GM23338 (cell line): ENCODE measurements at regions not wholly inside any gene's neighbourhood (a gene's known extent, or its start where the extent isn't known, plus 50 kb on each side); places are given as distances from the start of the nearest gene placed in this dataset.

Source experiments
- ATAC-seq: fragments of 200-7000 bp; cut with Tn5 transposase; 3 replicates; pipeline ENCODE4 v1.9.1; 2020
- DNase-seq: peaks from one replicate; pipeline ENCODE4 v3.0.0-alpha.2; 2015; ENCODE audit warnings: low spot score
- H2AFZ ChIP-seq: fragments of 200-600 bp; sonication (generic); 2 replicates; pipeline ENCODE4 v1.8.0; 2016; ENCODE audit warnings: antibody characterized with exemption, mild to moderate bottlenecking, moderate library complexity
- H3F3A ChIP-seq: fragments of 200-600 bp; sonication (generic); replicated peaks from 2 replicates; pipeline ENCODE4 v1.8.0; 2017; ENCODE audit warnings: antibody characterized with exemption, mixed run types, low read depth
- H3K27ac ChIP-seq: fragments of 200-600 bp; sonication (generic); 2 replicates; pipeline ENCODE4 v1.6.1; 2016; ENCODE audit warnings: low read depth
- H3K27me3 ChIP-seq: fragments of 200-600 bp; sonication (generic); 2 replicates; pipeline ENCODE4 v1.8.0; 2016; ENCODE audit warnings: mild to moderate bottlenecking, mixed run types, moderate library complexity; ENCODE audit not compliant: insufficient read depth
- H3K36me3 ChIP-seq: fragments of 200-600 bp; sonication (generic); 2 replicates; pipeline ENCODE4 v1.8.0; 2016; ENCODE audit warnings: mild to moderate bottlenecking; ENCODE audit not compliant: insufficient read depth
- H3K4me1 ChIP-seq: fragments of 200-600 bp; sonication (generic); 2 replicates; pipeline ENCODE4 v1.8.0; 2016; ENCODE audit warnings: mild to moderate bottlenecking, moderate library complexity; ENCODE audit not compliant: insufficient read depth
- H3K4me2 ChIP-seq: fragments of 200-600 bp; sonication (generic); 2 replicates; pipeline ENCODE4 v1.7.1; 2017; ENCODE audit warnings: mixed run types
- H3K4me3 ChIP-seq: fragments of 200-600 bp; sonication (generic); 2 replicates; pipeline ENCODE4 v1.6.1; 2016; ENCODE audit warnings: mixed run types
- H3K79me2 ChIP-seq: fragments of 200-600 bp; sonication (generic); replicated peaks from 2 replicates; pipeline ENCODE4 v1.8.0; 2017; ENCODE audit warnings: mild to moderate bottlenecking; ENCODE audit not compliant: insufficient read depth
- H3K9me2 ChIP-seq: fragments of 200-600 bp; sonication (generic); 2 replicates; pipeline ENCODE4 v1.8.0; 2017; ENCODE audit not compliant: insufficient read depth
- H4K20me1 ChIP-seq: fragments of 200-600 bp; sonication (generic); replicated peaks from 2 replicates; pipeline ENCODE4 v1.8.0; 2017; ENCODE audit warnings: mild to moderate bottlenecking; ENCODE audit not compliant: insufficient read depth
- H3K27ac Mint-ChIP-seq: 2 replicates; pipeline ENCODE4 v1.8.0; 2020; ENCODE audit warnings: inconsistent platforms, mild to moderate bottlenecking, moderate library complexity, mixed read lengths
- H3K27me3 Mint-ChIP-seq: 3 replicates; pipeline ENCODE4 v1.8.0; 2022; ENCODE audit warnings: low read depth, mild to moderate bottlenecking, moderate library complexity, mixed read lengths, inconsistent platforms; ENCODE audit not compliant: insufficient read depth, poor library complexity
- H3K36me3 Mint-ChIP-seq: 3 replicates; pipeline ENCODE4 v1.8.0; 2021; ENCODE audit warnings: low read depth, mild to moderate bottlenecking, inconsistent platforms, moderate library complexity, mixed read lengths
- H3K4me1 Mint-ChIP-seq: 3 replicates; pipeline ENCODE4 v1.8.0; 2020; ENCODE audit warnings: mild to moderate bottlenecking, inconsistent platforms, mixed read lengths
- H3K4me3 Mint-ChIP-seq: 3 replicates; pipeline ENCODE4 v1.8.0; 2021; ENCODE audit warnings: moderate library complexity, mild to moderate bottlenecking, inconsistent platforms, mixed read lengths
- H3K9me3 Mint-ChIP-seq: 3 replicates; pipeline ENCODE4 v1.8.0; 2020; ENCODE audit warnings: moderate library complexity, mild to moderate bottlenecking, inconsistent platforms, mixed read lengths
- EZH2 ChIP-seq: fragments of 200-600 bp; sonication (generic); IDR thresholded peaks from one replicate; pipeline ENCODE4 v1.8.0; 2017; ENCODE audit warnings: antibody characterized with exemption, mild to moderate bottlenecking, low read depth; ENCODE audit not compliant: unreplicated experiment
- EZH2phosphoT487 ChIP-seq: fragments of 200-600 bp; sonication (generic); IDR thresholded peaks from one replicate; pipeline ENCODE4 v1.8.1; 2018; ENCODE audit warnings: antibody characterized with exemption; ENCODE audit not compliant: unreplicated experiment
- JUNB ChIP-seq: IDR thresholded peaks from one replicate; pipeline ENCODE4 v1.6.1; 2016; ENCODE audit warnings: antibody characterized with exemption; ENCODE audit not compliant: unreplicated experiment
- NANOG ChIP-seq: IDR thresholded peaks from 2 replicates; pipeline ENCODE4 v1.6.1; 2016; ENCODE audit warnings: antibody characterized with exemption, borderline replicate concordance
- ZNF114 ChIP-seq: fragments of 250-450 bp; sonication (Bioruptor Pico); IDR thresholded peaks from 2 replicates; pipeline ENCODE4 v1.5.0; 2020; ENCODE audit warnings: mild to moderate bottlenecking, moderate library complexity
- ZNF331 ChIP-seq: fragments of 250-450 bp; sonication (Bioruptor Pico); IDR thresholded peaks from 2 replicates; pipeline ENCODE4 v1.5.0; 2020; ENCODE audit warnings: low read depth, mild to moderate bottlenecking, moderate library complexity
- TF ChIP-seq, protein P1 (sequence below): fragments of 250-450 bp; sonication (Bioruptor Pico); IDR thresholded peaks from 2 replicates; pipeline ENCODE4 v1.5.0; 2020; ENCODE audit warnings: mild to moderate bottlenecking, moderate library complexity
- TF ChIP-seq, protein P2 (sequence below): IDR thresholded peaks from 2 replicates; pipeline ENCODE4 v1.6.1; 2016; ENCODE audit warnings: antibody characterized with exemption
- TF ChIP-seq, protein P3 (sequence below): IDR thresholded peaks from one replicate; pipeline ENCODE4 v1.6.1; 2018; ENCODE audit warnings: antibody characterized with exemption; ENCODE audit not compliant: unreplicated experiment
- TF ChIP-seq, protein P4 (sequence below), 2 experiments: fragments of 200-600 bp in 1 of 2; sonication (generic) in 1 of 2; conservative IDR thresholded peaks; 2 replicates each; pipeline versions ENCODE4 v1.5.1 to v1.6.1; 2016 to 2017; ENCODE audit warnings: antibody characterized with exemption in 2 of 2, low read depth in 2 of 2, mild to moderate bottlenecking in 2 of 2, moderate library complexity in 1 of 2

DNA sequence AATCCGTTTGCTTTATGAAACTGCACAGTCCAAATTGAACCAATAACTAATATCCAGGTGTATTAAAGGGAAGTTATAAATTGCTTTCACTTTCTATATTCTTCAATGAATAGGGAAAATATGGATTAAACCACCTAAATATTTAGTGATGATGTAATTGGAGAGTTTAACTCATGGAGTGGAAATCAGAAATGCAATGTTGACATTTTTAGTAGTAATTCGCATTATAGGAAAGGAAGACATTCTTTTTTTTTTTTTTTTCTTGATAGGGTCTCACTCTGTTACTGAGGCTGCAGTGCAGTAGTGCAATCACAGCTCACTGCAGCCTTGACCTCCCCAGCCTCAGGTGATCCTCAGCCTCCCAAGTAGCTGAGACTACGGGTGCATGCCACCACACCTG lies 321.9 kb downstream of the RNF144A start:
- peaks cover 4% of the 10 kb centered on the region; the same call in 2 of the 3 replicates for H3K4me1 Mint-ChIP-seq
- no peaks in the 10 kb centered on the region for H4K20me1 ChIP-seq
- peaks cover 25% of the 10 kb centered on the region for H3K9me2 ChIP-seq
- no peaks in the 10 kb centered on the region for H3K36me3 Mint-ChIP-seq
- no peaks in the 10 kb centered on the region for H3K36me3 ChIP-seq
- H3F3A ChIP-seq = no peaks in the 10 kb centered on the region
- TF ChIP-seq, protein P1, sequence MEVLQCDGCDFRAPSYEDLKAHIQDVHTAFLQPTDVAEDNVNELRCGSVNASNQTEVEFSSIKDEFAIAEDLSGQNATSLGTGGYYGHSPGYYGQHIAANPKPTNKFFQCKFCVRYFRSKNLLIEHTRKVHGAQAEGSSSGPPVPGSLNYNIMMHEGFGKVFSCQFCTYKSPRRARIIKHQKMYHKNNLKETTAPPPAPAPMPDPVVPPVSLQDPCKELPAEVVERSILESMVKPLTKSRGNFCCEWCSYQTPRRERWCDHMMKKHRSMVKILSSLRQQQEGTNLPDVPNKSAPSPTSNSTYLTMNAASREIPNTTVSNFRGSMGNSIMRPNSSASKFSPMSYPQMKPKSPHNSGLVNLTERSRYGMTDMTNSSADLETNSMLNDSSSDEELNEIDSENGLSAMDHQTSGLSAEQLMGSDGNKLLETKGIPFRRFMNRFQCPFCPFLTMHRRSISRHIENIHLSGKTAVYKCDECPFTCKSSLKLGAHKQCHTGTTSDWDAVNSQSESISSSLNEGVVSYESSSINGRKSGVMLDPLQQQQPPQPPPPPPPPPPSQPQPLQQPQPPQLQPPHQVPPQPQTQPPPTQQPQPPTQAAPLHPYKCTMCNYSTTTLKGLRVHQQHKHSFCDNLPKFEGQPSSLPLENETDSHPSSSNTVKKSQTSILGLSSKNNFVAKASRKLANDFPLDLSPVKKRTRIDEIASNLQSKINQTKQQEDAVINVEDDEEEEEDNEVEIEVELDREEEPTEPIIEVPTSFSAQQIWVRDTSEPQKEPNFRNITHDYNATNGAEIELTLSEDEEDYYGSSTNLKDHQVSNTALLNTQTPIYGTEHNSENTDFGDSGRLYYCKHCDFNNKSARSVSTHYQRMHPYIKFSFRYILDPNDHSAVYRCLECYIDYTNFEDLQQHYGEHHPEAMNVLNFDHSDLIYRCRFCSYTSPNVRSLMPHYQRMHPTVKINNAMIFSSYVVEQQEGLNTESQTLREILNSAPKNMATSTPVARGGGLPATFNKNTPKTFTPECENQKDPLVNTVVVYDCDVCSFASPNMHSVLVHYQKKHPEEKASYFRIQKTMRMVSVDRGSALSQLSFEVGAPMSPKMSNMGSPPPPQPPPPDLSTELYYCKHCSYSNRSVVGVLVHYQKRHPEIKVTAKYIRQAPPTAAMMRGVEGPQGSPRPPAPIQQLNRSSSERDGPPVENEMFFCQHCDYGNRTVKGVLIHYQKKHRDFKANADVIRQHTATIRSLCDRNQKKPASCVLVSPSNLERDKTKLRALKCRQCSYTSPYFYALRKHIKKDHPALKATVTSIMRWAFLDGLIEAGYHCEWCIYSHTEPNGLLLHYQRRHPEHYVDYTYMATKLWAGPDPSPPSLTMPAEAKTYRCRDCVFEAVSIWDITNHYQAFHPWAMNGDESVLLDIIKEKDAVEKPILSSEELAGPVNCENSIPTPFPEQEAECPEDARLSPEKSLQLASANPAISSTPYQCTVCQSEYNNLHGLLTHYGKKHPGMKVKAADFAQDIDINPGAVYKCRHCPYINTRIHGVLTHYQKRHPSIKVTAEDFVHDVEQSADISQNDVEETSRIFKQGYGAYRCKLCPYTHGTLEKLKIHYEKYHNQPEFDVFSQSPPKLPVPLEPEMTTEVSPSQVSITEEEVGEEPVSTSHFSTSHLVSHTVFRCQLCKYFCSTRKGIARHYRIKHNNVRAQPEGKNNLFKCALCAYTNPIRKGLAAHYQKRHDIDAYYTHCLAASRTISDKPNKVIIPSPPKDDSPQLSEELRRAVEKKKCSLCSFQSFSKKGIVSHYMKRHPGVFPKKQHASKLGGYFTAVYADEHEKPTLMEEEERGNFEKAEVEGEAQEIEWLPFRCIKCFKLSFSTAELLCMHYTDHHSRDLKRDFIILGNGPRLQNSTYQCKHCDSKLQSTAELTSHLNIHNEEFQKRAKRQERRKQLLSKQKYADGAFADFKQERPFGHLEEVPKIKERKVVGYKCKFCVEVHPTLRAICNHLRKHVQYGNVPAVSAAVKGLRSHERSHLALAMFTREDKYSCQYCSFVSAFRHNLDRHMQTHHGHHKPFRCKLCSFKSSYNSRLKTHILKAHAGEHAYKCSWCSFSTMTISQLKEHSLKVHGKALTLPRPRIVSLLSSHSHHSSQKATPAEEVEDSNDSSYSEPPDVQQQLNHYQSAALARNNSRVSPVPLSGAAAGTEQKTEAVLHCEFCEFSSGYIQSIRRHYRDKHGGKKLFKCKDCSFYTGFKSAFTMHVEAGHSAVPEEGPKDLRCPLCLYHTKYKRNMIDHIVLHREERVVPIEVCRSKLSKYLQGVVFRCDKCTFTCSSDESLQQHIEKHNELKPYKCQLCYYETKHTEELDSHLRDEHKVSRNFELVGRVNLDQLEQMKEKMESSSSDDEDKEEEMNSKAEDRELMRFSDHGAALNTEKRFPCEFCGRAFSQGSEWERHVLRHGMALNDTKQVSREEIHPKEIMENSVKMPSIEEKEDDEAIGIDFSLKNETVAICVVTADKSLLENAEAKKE (CRISPR knock-in tag) = no peak
- TF ChIP-seq, protein P2, sequence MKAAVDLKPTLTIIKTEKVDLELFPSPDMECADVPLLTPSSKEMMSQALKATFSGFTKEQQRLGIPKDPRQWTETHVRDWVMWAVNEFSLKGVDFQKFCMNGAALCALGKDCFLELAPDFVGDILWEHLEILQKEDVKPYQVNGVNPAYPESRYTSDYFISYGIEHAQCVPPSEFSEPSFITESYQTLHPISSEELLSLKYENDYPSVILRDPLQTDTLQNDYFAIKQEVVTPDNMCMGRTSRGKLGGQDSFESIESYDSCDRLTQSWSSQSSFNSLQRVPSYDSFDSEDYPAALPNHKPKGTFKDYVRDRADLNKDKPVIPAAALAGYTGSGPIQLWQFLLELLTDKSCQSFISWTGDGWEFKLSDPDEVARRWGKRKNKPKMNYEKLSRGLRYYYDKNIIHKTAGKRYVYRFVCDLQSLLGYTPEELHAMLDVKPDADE = no peak
- TF ChIP-seq, protein P3, sequence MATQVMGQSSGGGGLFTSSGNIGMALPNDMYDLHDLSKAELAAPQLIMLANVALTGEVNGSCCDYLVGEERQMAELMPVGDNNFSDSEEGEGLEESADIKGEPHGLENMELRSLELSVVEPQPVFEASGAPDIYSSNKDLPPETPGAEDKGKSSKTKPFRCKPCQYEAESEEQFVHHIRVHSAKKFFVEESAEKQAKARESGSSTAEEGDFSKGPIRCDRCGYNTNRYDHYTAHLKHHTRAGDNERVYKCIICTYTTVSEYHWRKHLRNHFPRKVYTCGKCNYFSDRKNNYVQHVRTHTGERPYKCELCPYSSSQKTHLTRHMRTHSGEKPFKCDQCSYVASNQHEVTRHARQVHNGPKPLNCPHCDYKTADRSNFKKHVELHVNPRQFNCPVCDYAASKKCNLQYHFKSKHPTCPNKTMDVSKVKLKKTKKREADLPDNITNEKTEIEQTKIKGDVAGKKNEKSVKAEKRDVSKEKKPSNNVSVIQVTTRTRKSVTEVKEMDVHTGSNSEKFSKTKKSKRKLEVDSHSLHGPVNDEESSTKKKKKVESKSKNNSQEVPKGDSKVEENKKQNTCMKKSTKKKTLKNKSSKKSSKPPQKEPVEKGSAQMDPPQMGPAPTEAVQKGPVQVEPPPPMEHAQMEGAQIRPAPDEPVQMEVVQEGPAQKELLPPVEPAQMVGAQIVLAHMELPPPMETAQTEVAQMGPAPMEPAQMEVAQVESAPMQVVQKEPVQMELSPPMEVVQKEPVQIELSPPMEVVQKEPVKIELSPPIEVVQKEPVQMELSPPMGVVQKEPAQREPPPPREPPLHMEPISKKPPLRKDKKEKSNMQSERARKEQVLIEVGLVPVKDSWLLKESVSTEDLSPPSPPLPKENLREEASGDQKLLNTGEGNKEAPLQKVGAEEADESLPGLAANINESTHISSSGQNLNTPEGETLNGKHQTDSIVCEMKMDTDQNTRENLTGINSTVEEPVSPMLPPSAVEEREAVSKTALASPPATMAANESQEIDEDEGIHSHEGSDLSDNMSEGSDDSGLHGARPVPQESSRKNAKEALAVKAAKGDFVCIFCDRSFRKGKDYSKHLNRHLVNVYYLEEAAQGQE = no peak
- no peak for TF ChIP-seq ZNF331 (CRISPR knock-in tag)
- TF ChIP-seq, protein P4, sequence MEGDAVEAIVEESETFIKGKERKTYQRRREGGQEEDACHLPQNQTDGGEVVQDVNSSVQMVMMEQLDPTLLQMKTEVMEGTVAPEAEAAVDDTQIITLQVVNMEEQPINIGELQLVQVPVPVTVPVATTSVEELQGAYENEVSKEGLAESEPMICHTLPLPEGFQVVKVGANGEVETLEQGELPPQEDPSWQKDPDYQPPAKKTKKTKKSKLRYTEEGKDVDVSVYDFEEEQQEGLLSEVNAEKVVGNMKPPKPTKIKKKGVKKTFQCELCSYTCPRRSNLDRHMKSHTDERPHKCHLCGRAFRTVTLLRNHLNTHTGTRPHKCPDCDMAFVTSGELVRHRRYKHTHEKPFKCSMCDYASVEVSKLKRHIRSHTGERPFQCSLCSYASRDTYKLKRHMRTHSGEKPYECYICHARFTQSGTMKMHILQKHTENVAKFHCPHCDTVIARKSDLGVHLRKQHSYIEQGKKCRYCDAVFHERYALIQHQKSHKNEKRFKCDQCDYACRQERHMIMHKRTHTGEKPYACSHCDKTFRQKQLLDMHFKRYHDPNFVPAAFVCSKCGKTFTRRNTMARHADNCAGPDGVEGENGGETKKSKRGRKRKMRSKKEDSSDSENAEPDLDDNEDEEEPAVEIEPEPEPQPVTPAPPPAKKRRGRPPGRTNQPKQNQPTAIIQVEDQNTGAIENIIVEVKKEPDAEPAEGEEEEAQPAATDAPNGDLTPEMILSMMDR (conservative IDR thresholded peaks at IDR 0.05; ENCODE audit: low read depth in 2 of 2) = no peak
- TF ChIP-seq NANOG = no peak
- TF ChIP-seq JUNB = no peak
- no peak for TF ChIP-seq ZNF114
- TF ChIP-seq EZH2 = no peak
- no peak for TF ChIP-seq EZH2phosphoT487
- H3K4me3 ChIP-seq = no peak overlapping the region
- no peaks in the 10 kb centered on the region for H3K4me1 ChIP-seq
- no peaks in the 10 kb centered on the region for H3K27me3 ChIP-seq
- ATAC-seq (no peak), DNase-seq (no peak)
- no peak overlapping the region for H3K27ac ChIP-seq
- H3K9me3 Mint-ChIP-seq = no peaks in the 10 kb centered on the region
- H3K27me3 Mint-ChIP-seq = no peaks in the 10 kb centered on the region
- H2AFZ ChIP-seq = no peak overlapping the region
- no peaks in the 10 kb centered on the region for H3K79me2 ChIP-seq
- no peak overlapping the region for H3K4me2 ChIP-seq
- H3K4me3 Mint-ChIP-seq = no peak overlapping the region
- no peak overlapping the region for H3K27ac Mint-ChIP-seq
